OCI-LY7 (cell line): ENCODE measurements at regions not wholly inside any gene's neighbourhood (a gene's known extent, or its start where the extent isn't known, plus 50 kb on each side); places are given as distances from the start of the nearest gene placed in this dataset.

ENCODE experiments used
- EZH2phosphoT487 ChIP-seq: fragments of 200-600 bp; sonication (generic); IDR thresholded peaks from 2 replicates; pipeline ENCODE4 v1.6.1; 2018; ENCODE audit warnings: low read depth, borderline replicate concordance, mild to moderate bottlenecking, mixed run types, antibody characterized with exemption, low read length, moderate library complexity, mixed read lengths
- TF ChIP-seq, protein P1 (sequence below): fragments of 200-600 bp; sonication (generic); conservative IDR thresholded peaks from 2 replicates; pipeline ENCODE4 v1.5.1; 2014; ENCODE audit warnings: mild to moderate bottlenecking, antibody characterized with exemption, low read length, moderate library complexity, mixed read lengths

DNA sequence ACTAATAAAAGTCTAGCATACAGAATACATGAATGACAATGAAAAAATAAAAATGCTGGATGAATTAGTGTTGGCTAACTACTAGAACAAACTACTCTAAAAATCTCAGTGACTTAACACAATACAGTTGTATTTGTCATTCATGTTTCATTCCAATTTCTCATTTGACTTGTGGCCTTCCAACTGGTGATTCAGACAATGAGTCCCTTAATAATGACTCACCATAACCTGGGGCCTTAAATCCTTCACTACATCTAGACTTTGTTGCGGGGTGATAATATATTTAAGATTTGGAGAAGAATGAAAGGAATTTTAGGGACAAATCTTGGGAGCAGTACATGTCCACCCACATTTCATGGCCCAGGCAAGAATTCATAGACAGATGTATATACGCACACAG lies 90.5 kb upstream of the POM121L12 start:
- TF ChIP-seq EZH2phosphoT487, result no peak
- TF ChIP-seq, protein P1, sequence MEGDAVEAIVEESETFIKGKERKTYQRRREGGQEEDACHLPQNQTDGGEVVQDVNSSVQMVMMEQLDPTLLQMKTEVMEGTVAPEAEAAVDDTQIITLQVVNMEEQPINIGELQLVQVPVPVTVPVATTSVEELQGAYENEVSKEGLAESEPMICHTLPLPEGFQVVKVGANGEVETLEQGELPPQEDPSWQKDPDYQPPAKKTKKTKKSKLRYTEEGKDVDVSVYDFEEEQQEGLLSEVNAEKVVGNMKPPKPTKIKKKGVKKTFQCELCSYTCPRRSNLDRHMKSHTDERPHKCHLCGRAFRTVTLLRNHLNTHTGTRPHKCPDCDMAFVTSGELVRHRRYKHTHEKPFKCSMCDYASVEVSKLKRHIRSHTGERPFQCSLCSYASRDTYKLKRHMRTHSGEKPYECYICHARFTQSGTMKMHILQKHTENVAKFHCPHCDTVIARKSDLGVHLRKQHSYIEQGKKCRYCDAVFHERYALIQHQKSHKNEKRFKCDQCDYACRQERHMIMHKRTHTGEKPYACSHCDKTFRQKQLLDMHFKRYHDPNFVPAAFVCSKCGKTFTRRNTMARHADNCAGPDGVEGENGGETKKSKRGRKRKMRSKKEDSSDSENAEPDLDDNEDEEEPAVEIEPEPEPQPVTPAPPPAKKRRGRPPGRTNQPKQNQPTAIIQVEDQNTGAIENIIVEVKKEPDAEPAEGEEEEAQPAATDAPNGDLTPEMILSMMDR, result no peak
